ENCODE measurements at regions not wholly inside any gene's neighbourhood (a gene's known extent, or its start where the extent isn't known, plus 50 kb on each side); places are given as distances from the start of the nearest gene placed in this dataset.
"Not testable (repeated sequence)": the region's sequence is repeated elsewhere in the genome, so short reads cannot be mapped to it uniquely, and the experiment has no call there.

DNA sequence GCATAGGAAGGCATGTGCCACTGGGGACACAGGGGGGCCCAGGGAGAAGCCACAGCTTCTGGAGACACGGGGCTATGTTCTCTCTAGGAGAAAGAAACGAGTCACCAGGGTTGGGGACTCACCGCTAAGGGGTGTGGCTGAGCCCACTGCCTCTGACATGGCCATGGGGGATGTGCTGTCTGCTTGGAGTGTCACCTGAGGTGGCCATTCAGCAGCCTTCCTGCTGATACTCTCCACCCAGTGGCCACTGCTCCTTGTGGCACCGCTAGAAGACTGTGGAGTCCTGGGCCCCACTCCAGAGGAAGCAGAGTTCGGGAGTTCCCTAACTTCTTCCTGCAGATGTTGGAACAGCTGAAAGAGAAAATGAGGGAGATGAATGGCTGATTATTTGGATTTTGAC lies 91.2 kb upstream of the SLC45A1 start:
- no peak overlapping the region for H3K27ac ChIP-seq
- no peak for DNase-seq
- intact Hi-C loops (cut with DNase I) = no loop called here
- no peaks in the 10 kb centered on the region for H3K27me3 ChIP-seq
- no peaks in the 10 kb centered on the region for H3K4me1 ChIP-seq
- TF ChIP-seq POLR2A (IDR thresholded peaks at IDR 0.05) = no peak
- TF ChIP-seq, protein P1, sequence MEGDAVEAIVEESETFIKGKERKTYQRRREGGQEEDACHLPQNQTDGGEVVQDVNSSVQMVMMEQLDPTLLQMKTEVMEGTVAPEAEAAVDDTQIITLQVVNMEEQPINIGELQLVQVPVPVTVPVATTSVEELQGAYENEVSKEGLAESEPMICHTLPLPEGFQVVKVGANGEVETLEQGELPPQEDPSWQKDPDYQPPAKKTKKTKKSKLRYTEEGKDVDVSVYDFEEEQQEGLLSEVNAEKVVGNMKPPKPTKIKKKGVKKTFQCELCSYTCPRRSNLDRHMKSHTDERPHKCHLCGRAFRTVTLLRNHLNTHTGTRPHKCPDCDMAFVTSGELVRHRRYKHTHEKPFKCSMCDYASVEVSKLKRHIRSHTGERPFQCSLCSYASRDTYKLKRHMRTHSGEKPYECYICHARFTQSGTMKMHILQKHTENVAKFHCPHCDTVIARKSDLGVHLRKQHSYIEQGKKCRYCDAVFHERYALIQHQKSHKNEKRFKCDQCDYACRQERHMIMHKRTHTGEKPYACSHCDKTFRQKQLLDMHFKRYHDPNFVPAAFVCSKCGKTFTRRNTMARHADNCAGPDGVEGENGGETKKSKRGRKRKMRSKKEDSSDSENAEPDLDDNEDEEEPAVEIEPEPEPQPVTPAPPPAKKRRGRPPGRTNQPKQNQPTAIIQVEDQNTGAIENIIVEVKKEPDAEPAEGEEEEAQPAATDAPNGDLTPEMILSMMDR (IDR thresholded peaks at IDR 0.05) = no peak
- 36% methylated on average over 4 of the region's 5 CpGs for WGBS (ENCODE audit: insufficient coverage, low coverage, low lambda C conversion rate, missing lambda C conversion rate)
- ATAC-seq = peak; percentile 42 to 54 (median 47)
- no peaks in the 10 kb centered on the region for H3K36me3 ChIP-seq
- H3K9me3 ChIP-seq = no peaks in the 10 kb centered on the region
- H3K4me3 ChIP-seq = no peak overlapping the region

DNA sequence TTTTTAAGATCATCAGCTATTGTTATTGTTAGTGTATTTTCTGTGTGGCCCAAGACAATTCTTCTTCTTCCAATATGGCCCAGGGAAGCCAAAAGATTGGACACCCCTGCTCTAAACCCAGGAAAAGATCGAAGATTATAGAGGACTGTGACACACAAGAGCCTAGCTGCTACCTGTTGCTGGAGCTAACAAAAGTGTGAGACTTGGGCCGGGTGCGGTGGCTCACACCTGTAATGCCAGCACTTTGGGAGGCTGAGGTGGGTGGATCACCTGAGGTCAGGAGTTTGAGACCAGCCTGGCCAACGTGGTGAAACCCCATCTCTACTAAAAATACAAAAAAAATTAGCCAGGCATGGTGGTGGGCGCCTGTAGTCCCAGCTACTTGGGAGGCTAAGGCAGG lies 91.9 kb upstream of the SLC45A1 start:
- H3K9me3 ChIP-seq; H3K36me3 ChIP-seq; DNase-seq; H3K27me3 ChIP-seq; H3K4me3 ChIP-seq; H3K4me1 ChIP-seq; intact Hi-C loops (cut with DNase I); ATAC-seq; H3K27ac ChIP-seq: not testable (repeated sequence)
- WGBS (ENCODE audit: insufficient coverage, low coverage, low lambda C conversion rate, missing lambda C conversion rate) = 94% methylated on average over 3 of the region's 5 CpGs

DNA sequence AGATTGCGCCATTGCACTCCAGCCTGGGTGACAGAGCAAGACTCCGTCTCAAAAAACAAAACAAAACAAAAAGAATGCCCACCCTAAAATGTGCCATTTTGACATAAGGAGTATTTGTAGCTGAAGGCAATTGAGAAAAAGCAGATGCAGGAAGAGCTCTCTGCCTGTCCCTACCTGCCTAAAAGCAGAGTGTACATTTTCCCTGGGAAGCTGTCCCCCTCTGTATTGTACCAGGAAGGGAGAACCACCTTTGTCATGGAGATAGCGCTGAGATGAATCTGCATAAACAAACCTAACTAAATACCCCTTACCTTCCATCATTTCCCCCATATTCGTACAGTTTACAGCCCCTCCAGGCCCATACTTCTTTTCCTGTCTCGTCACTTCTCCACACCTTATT lies 94.4 kb upstream of the SLC45A1 start:
- intact Hi-C loops (cut with DNase I) = no loop called here
- Histone ChIP-seq H3K4me3 (no peak overlapping the region), H3K4me1 (peaks cover 0 to 3% (median 0%) of the 10 kb centered on the region in 4 donors), H3K27ac (no peak overlapping the region), H3K36me3 (no peaks in the 10 kb centered on the region), H3K27me3 (no peaks in the 10 kb centered on the region), H3K9me3 (no peaks in the 10 kb centered on the region)
- TF ChIP-seq, protein P1 (IDR thresholded peaks at IDR 0.05) = no peak
- no peak for TF ChIP-seq POLR2A (IDR thresholded peaks at IDR 0.05)
- no peak for ATAC-seq
- WGBS (ENCODE audit: insufficient coverage, low coverage, low lambda C conversion rate, missing lambda C conversion rate) = 89% methylated on average over 4 of the region's 5 CpGs
- DNase-seq = no peak

DNA sequence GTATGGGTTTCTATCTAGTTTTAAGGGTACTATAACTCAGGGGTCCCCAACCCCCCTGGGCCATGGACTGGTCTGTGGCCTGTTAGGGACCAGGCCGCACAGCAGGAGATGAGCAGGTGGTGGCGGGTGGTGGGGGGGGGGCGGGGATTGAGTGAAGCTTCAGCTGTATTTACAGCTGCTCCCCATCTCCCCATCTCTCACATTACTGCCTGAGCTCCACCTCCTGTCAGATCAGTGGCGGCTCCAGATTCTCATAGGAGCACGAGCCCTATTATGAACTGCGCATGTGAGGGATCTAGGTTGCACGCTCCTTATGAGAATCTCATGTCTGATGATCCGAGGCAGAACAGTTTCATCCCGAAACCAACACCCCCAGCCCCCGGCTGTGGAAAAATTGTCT lies 95.1 kb upstream of the SLC45A1 start:
- Histone ChIP-seq H3K4me3 (no peak overlapping the region), H3K27ac (no peak overlapping the region), H3K36me3 (no peaks in the 10 kb centered on the region), H3K4me1 (peaks cover 0 to 11% (median under 1%) of the 10 kb centered on the region in 4 donors), H3K27me3 (no peaks in the 10 kb centered on the region), H3K9me3 (no peaks in the 10 kb centered on the region)
- 70% methylated on average over 5 of the region's 10 CpGs for WGBS (ENCODE audit: insufficient coverage, low coverage, low lambda C conversion rate, missing lambda C conversion rate)
- ATAC-seq = no peak
- DNase-seq = no peak
- TF ChIP-seq, protein P1 (IDR thresholded peaks at IDR 0.05) = no peak
- no peak for TF ChIP-seq POLR2A (IDR thresholded peaks at IDR 0.05)
- intact Hi-C loops (cut with DNase I) = no loop called here

DNA sequence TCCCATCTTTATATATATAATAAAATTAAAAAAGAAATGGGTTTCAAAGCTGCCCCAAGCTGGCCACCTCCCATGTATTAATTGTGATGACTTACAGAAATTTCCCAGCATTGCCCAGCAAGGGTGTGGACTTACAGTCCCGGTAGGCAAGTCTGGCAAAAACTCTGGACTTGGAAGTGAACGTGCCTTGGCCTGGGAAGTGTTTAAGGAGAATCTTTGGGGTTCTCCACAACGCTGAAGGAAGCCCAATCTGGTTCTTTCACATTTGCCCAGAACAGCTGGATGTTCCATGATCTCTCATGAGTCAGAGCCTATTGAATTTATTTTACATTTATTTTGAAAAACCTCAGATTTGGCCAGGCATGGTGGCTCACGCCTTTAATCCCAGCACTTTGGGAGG lies 98.4 kb upstream of the SLC45A1 start:
- 100% methylated on average over 3 of the region's 4 CpGs for WGBS (ENCODE audit: insufficient coverage, low coverage, low lambda C conversion rate, missing lambda C conversion rate)
- intact Hi-C loops (cut with DNase I) = no loop called here

More for the DNA sequence above, 98.4 kb upstream of the SLC45A1 start:
- H3K36me3 ChIP-seq = no peaks in the 10 kb centered on the region
- no peak for DNase-seq
- H3K4me3 ChIP-seq = no peak overlapping the region
- H3K27me3 ChIP-seq = no peaks in the 10 kb centered on the region
- no peaks in the 10 kb centered on the region for H3K9me3 ChIP-seq
- no peak for ATAC-seq
- H3K27ac ChIP-seq = no peak overlapping the region
- peaks cover 0 to 23% (median 3%) of the 10 kb centered on the region in 4 donors for H3K4me1 ChIP-seq
- TF ChIP-seq, protein P1 (IDR thresholded peaks at IDR 0.05) = no peak
- no peak for TF ChIP-seq POLR2A (IDR thresholded peaks at IDR 0.05)
